PFSK-1 (cell line): ENCODE measurements at regions not wholly inside any gene's neighbourhood (a gene's known extent, or its start where the extent isn't known, plus 50 kb on each side); places are given as distances from the start of the nearest gene placed in this dataset.

Experiments
- FOXP2 ChIP-seq: optimal IDR thresholded peaks from 2 replicates; pipeline ENCODE3; 2011; ENCODE audit warnings: borderline replicate concordance, control low read depth, inconsistent platforms; ENCODE audit not compliant: insufficient read depth; ENCODE audit errors: extremely low read length, extremely low read depth
- POLR2AphosphoS5 ChIP-seq: IDR thresholded peaks from 2 replicates; pipeline ENCODE4 v1.6.1; 2012; ENCODE audit warnings: low read depth, mild to moderate bottlenecking, control low read depth, low read length, moderate library complexity
- SIN3A ChIP-seq: IDR thresholded peaks from 2 replicates; pipeline ENCODE4 v1.6.1; 2012; ENCODE audit warnings: mild to moderate bottlenecking, low read length, moderate library complexity, borderline replicate concordance; ENCODE audit not compliant: insufficient read depth
- TAF1 ChIP-seq: IDR thresholded peaks from 2 replicates; pipeline ENCODE4 v1.6.1; 2012; ENCODE audit warnings: low read length, control low read depth, borderline replicate concordance; ENCODE audit not compliant: insufficient read depth
- TF ChIP-seq, protein P1 (sequence below), 2 experiments: IDR thresholded peaks; 2 replicates each; pipeline versions ENCODE4 v1.6.1 to v1.8.0; 2011 to 2012; ENCODE audit warnings: low read depth in 2 of 2, low read length in 2 of 2, control low read depth in 1 of 2, inconsistent platforms in 1 of 2, mild to moderate bottlenecking in 1 of 2, moderate library complexity in 1 of 2; ENCODE audit not compliant: insufficient read depth in 1 of 2

DNA sequence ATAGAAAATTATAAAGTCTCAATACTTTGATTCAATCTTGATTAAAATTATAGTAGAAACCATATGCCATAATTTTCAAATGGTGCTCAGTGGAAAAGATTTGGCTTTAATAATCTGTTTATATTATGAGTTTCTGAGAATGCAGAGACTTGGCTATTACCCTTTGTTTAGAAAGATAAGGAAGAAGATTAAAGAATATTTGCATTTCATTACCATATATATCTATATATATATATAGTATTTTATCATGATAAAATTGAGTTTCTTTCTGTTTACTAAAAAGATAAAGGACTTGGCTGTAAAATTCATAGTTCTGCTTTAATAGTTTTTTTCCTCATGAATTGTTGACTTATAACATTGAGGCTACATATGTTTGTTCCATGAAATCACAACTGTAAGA lies 679.3 kb upstream of the MAP3K7 start:
- TF ChIP-seq TAF1, result no peak
- no peak for TF ChIP-seq FOXP2
- TF ChIP-seq SIN3A, result no peak
- no peak for TF ChIP-seq POLR2AphosphoS5
- TF ChIP-seq, protein P1, sequence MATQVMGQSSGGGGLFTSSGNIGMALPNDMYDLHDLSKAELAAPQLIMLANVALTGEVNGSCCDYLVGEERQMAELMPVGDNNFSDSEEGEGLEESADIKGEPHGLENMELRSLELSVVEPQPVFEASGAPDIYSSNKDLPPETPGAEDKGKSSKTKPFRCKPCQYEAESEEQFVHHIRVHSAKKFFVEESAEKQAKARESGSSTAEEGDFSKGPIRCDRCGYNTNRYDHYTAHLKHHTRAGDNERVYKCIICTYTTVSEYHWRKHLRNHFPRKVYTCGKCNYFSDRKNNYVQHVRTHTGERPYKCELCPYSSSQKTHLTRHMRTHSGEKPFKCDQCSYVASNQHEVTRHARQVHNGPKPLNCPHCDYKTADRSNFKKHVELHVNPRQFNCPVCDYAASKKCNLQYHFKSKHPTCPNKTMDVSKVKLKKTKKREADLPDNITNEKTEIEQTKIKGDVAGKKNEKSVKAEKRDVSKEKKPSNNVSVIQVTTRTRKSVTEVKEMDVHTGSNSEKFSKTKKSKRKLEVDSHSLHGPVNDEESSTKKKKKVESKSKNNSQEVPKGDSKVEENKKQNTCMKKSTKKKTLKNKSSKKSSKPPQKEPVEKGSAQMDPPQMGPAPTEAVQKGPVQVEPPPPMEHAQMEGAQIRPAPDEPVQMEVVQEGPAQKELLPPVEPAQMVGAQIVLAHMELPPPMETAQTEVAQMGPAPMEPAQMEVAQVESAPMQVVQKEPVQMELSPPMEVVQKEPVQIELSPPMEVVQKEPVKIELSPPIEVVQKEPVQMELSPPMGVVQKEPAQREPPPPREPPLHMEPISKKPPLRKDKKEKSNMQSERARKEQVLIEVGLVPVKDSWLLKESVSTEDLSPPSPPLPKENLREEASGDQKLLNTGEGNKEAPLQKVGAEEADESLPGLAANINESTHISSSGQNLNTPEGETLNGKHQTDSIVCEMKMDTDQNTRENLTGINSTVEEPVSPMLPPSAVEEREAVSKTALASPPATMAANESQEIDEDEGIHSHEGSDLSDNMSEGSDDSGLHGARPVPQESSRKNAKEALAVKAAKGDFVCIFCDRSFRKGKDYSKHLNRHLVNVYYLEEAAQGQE (IDR thresholded peaks at IDR 0.05; ENCODE audit: insufficient read depth in 1 of 2, low read depth in 2 of 2, low read length in 2 of 2), result no peak

DNA sequence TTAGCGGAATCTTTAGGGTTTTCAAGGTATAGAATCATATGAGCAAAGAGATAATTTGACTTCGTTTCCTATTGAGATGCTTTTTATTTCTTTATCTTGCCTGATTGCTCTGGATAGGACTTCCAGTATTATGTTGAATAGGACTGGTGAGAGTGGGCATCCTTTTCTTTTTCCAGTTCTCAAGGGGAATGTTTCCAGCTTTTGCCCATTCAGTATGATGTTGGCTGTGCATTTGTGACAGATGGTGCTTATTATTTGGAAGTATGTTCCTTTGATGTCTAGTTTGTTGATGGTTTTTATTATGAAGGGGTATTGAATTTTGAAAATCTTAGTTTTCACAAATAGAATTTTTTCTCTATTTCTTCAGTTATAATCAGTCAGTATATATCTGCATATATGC lies 656.6 kb upstream of the MAP3K7 start:
- TF ChIP-seq POLR2AphosphoS5, result no peak

DNA sequence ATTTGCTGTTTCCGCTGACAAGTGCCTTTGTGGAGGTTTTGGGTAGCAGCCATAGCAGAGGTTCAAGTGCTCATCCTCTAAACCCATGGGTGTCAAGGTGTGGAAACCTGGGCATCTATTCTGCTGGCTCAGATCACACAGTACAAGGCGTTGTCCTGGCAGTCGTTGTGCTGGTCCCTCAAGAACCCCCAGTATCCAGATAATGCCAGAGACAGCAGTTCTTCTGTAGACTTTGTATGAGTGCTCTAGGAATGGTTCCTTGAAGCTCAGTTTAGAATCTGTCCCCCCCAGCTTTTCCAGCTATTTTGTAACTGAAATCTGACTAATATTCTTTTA lies 655.7 kb upstream of the MAP3K7 start:
- TF ChIP-seq POLR2AphosphoS5, result no peak
- no peak for TF ChIP-seq TAF1
- no peak for TF ChIP-seq SIN3A
- TF ChIP-seq FOXP2, result no peak
- TF ChIP-seq, protein P1 (IDR thresholded peaks at IDR 0.05; ENCODE audit: insufficient read depth in 1 of 2, low read depth in 2 of 2, low read length in 2 of 2), result no peak

DNA sequence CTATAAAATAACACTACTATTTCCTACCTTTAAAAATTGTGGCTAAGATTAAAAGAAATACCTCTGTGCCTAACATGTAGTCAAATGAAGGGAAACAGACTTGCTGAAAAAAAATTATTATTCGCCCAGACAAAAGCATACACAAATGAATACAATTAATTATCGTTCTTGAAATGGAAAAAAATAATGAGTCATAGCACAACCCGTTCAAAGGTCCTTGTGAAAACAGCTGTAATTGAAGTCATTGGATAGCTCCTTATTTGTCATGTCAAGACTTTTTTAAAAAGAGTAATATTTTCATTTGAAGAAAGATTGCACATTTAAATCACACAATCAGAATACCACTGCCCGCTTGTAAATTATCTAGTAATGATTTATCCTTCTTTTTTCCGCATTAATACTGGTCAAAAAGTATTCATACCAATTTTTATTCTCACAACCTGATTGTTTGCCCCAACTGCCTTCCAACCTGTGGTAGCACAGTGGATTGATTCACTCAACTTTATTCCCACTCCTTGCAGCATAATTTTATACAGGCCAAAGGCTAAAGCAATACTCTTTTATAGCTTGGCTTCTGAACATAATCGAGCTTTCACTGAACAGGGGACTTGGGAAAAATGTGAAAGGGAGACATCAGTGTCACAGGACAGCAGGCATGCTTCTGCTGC lies 655.2 kb upstream of the MAP3K7 start:
- TF ChIP-seq, protein P1 (IDR thresholded peaks at IDR 0.05; ENCODE audit: insufficient read depth in 1 of 2, low read depth in 2 of 2, low read length in 2 of 2), result no peak
- no peak for TF ChIP-seq FOXP2
- TF ChIP-seq TAF1, result no peak
- TF ChIP-seq SIN3A, result no peak
- TF ChIP-seq POLR2AphosphoS5, result no peak

DNA sequence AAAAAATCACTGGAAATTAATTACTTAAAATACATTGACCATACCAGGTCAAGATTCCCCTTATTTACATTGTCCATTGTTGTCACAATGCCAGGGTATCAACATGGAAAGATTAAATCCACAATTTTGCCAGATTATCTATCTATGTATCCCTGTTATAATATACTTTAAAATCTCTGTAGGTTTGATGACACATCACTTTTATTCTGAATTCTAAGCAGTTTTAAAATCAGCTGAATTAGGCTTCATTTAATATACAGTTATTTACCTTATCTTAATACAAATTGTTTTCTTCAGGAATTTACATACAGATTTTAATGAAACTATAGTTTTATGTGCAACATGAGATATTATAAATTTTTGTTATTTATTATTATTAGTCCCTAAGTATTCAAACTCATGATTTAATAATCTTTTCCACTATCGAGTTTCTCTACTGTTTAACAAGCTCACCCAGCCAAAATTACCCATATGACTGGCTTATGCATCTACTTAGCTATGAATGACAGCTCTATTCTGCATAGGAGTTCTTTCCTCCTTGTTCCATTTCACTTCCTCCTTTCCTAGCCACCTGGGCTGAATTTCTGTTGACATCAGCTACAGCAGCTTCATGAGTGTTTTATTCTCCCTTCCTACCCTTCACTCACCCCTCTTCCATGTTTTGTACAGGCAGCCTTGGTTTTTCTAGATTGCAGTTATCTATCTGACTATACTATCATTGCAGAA lies 654.2 kb upstream of the MAP3K7 start:
- TF ChIP-seq FOXP2, result no peak
- no peak for TF ChIP-seq SIN3A
- TF ChIP-seq, protein P1 (IDR thresholded peaks at IDR 0.05; ENCODE audit: insufficient read depth in 1 of 2, low read depth in 2 of 2, low read length in 2 of 2), result no peak
- no peak for TF ChIP-seq TAF1
- TF ChIP-seq POLR2AphosphoS5, result no peak
